ENCODE measurements at regions not wholly inside any gene's neighbourhood (a gene's known extent, or its start where the extent isn't known, plus 50 kb on each side); places are given as distances from the start of the nearest gene placed in this dataset.
A peak's percentile ranks its signal among the peaks of the same experiment; 100 is the strongest.

DNA sequence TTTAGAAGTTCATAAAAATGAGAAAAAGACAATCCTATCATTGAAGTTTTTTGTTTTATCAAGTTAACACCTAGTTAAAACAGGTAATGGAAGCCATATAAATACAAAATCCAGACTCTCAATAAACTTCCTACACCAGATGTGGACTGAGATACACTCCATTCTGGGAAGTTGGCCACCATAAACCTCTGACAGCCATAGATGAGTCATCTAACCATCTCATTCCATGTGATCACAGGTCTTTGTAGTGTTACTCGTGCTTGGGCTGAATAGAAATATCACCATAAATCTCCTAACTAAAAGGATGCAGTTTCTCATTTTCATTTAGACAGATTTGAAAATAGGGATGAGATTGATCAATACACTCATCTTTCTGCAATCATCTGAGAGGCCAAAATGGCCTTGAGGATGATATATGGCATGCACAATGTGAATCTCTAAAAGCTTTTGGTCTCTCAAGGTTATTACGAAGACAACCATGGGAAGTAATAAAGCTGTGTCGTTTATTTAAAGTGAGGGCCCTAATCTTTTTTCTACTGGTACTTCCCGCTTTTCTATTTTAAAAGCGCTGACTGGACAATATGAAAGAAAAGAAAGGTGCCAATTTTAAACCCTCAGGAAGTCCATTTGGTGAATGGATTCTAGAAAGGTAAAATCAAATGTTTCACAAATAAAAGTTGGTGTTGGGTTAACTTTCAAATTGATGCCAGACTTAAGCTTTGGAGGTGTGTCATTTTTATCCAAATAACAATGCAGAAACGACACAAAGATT is 155.5 kb downstream of the POLR2M start:
- Histone ChIP-seq H3K27me3 (ENCODE audit: insufficient read depth, low read length, poor library complexity, severe bottlenecking) (peaks cover 76% of the 10 kb centered on the region), H3K9me2 (replicated peaks; ENCODE audit: low read depth, low read length) (no peaks in the 10 kb centered on the region), H3K9ac (ENCODE audit: low read depth, low read length, poor library complexity, severe bottlenecking) (no peak overlapping the region), H3K4me3 (ENCODE audit: low read length, poor library complexity, severe bottlenecking) (no peak overlapping the region), H2AFZ (ENCODE audit: low read length) (no peak overlapping the region), H3F3A (ENCODE audit: low read depth) (no peaks in the 10 kb centered on the region), H3K36me3 (ENCODE audit: insufficient read depth, low read length) (no peaks in the 10 kb centered on the region), H4K20me1 (ENCODE audit: insufficient read depth, low read length, poor library complexity, severe bottlenecking) (no peaks in the 10 kb centered on the region), H3K4me2 (ENCODE audit: low read depth, low read length, poor library complexity, severe bottlenecking) (no peak overlapping the region), H3K79me2 (ENCODE audit: insufficient read depth, low read length) (no peaks in the 10 kb centered on the region), H3K9me3 (ENCODE audit: insufficient read depth, low read depth, low read length) (no peaks in the 10 kb centered on the region), H3K4me1 (ENCODE audit: insufficient read depth, low read length, poor library complexity, severe bottlenecking) (no peaks in the 10 kb centered on the region)
- TF ChIP-seq, protein P1, sequence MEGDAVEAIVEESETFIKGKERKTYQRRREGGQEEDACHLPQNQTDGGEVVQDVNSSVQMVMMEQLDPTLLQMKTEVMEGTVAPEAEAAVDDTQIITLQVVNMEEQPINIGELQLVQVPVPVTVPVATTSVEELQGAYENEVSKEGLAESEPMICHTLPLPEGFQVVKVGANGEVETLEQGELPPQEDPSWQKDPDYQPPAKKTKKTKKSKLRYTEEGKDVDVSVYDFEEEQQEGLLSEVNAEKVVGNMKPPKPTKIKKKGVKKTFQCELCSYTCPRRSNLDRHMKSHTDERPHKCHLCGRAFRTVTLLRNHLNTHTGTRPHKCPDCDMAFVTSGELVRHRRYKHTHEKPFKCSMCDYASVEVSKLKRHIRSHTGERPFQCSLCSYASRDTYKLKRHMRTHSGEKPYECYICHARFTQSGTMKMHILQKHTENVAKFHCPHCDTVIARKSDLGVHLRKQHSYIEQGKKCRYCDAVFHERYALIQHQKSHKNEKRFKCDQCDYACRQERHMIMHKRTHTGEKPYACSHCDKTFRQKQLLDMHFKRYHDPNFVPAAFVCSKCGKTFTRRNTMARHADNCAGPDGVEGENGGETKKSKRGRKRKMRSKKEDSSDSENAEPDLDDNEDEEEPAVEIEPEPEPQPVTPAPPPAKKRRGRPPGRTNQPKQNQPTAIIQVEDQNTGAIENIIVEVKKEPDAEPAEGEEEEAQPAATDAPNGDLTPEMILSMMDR (conservative IDR thresholded peaks at IDR 0.05; ENCODE audit: low read length) = no peak
- TF ChIP-seq EZH2phosphoT487 (IDR thresholded peaks at IDR 0.05; ENCODE audit: borderline replicate concordance) = no peak

DNA sequence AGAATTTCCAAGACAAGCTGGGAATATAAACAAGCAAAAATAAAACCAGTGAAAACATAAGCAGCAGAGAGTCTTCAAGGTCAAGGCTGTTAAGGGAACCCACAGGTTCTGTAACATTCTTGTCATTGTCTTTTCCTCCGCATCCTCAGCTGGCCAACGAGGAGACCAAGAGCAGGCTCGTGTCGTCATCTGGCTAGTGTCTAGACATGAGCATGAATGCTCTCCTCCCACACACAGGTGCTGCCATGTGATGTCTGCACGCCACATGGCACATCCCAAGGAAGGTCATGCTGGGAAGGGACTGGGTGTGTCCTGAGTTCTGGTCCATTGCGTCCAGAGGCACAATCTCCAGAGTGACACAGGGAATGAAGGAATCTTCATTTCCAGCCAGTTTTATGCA is 156.2 kb downstream of the POLR2M start:
- H3K9me2 ChIP-seq (replicated peaks; ENCODE audit: low read depth, low read length) = no peaks in the 10 kb centered on the region
- H3K4me3 ChIP-seq (ENCODE audit: low read length, poor library complexity, severe bottlenecking) = no peak overlapping the region
- H3K36me3 ChIP-seq (ENCODE audit: insufficient read depth, low read length) = no peaks in the 10 kb centered on the region
- no peaks in the 10 kb centered on the region for H3K9me3 ChIP-seq (ENCODE audit: insufficient read depth, low read depth, low read length)
- H3K9ac ChIP-seq (ENCODE audit: low read depth, low read length, poor library complexity, severe bottlenecking) = no peak overlapping the region
- no peaks in the 10 kb centered on the region for H3K79me2 ChIP-seq (ENCODE audit: insufficient read depth, low read length)
- peaks cover 76% of the 10 kb centered on the region for H3K27me3 ChIP-seq (ENCODE audit: insufficient read depth, low read length, poor library complexity, severe bottlenecking)
- H2AFZ ChIP-seq (ENCODE audit: low read length) = no peak overlapping the region
- H3F3A ChIP-seq (ENCODE audit: low read depth) = no peaks in the 10 kb centered on the region
- H3K4me2 ChIP-seq (ENCODE audit: low read depth, low read length, poor library complexity, severe bottlenecking) = no peak overlapping the region
- H4K20me1 ChIP-seq (ENCODE audit: insufficient read depth, low read length, poor library complexity, severe bottlenecking) = peaks cover 2% of the 10 kb centered on the region
- peaks cover 3% of the 10 kb centered on the region for H3K4me1 ChIP-seq (ENCODE audit: insufficient read depth, low read length, poor library complexity, severe bottlenecking)
- TF ChIP-seq, protein P1 (conservative IDR thresholded peaks at IDR 0.05; ENCODE audit: low read length) = no peak
- TF ChIP-seq EZH2phosphoT487 (IDR thresholded peaks at IDR 0.05; ENCODE audit: borderline replicate concordance) = no peak

DNA sequence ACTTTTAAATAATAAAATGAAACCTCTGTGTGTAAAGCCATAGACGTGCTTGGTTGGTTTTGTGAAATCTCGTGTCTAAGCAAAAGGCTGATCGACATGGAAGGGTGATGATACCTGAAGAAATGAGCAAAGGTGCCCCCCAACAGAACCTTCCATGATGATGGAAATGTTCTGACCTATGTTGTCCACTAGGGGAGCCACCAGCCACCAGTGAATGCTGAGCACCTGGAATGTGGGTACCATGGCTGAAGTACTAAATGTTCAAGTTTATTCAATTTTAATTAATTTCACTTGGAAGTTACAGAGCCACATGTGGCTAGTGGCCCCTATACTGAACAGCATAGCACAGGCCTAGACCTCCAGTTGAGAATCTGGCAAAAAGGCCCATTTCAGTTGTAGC is 158.8 kb downstream of the POLR2M start:
- peaks cover 69% of the 10 kb centered on the region for H3K27me3 ChIP-seq (ENCODE audit: insufficient read depth, low read length, poor library complexity, severe bottlenecking)
- no peak for TF ChIP-seq EZH2phosphoT487 (IDR thresholded peaks at IDR 0.05; ENCODE audit: borderline replicate concordance)
- TF ChIP-seq, protein P1 (conservative IDR thresholded peaks at IDR 0.05; ENCODE audit: low read length) = peak; percentile 77
- H3K4me2 ChIP-seq (ENCODE audit: low read depth, low read length, poor library complexity, severe bottlenecking) = no peak overlapping the region
- H3K4me1 ChIP-seq (ENCODE audit: insufficient read depth, low read length, poor library complexity, severe bottlenecking) = peaks cover 7% of the 10 kb centered on the region
- H3K4me3 ChIP-seq (ENCODE audit: low read length, poor library complexity, severe bottlenecking) = no peak overlapping the region
- H3K36me3 ChIP-seq (ENCODE audit: insufficient read depth, low read length) = no peaks in the 10 kb centered on the region
- H3F3A ChIP-seq (ENCODE audit: low read depth) = no peaks in the 10 kb centered on the region
- H4K20me1 ChIP-seq (ENCODE audit: insufficient read depth, low read length, poor library complexity, severe bottlenecking) = peaks cover 3% of the 10 kb centered on the region
- H3K9me3 ChIP-seq (ENCODE audit: insufficient read depth, low read depth, low read length) = no peaks in the 10 kb centered on the region
- H3K9ac ChIP-seq (ENCODE audit: low read depth, low read length, poor library complexity, severe bottlenecking) = no peak overlapping the region
- no peaks in the 10 kb centered on the region for H3K9me2 ChIP-seq (replicated peaks; ENCODE audit: low read depth, low read length)
- H2AFZ ChIP-seq (ENCODE audit: low read length) = no peak overlapping the region
- no peaks in the 10 kb centered on the region for H3K79me2 ChIP-seq (ENCODE audit: insufficient read depth, low read length)

All from Loucy (cell line).